Suprapubic skin (tissue), 3 donors: ENCODE measurements at regions not wholly inside any gene's neighbourhood (a gene's known extent, or its start where the extent isn't known, plus 50 kb on each side); places are given as distances from the start of the nearest gene placed in this dataset.
"Not testable (repeated sequence)": the region's sequence is repeated elsewhere in the genome, so short reads cannot be mapped to it uniquely, and the experiment has no call there.

ENCODE experiments used
- POLR2A ChIP-seq, 2 donors: fragments of 450-650 bp; IDR thresholded peaks; one replicate each; pipeline ENCODE4 v1.6.1; 2017; ENCODE audit warnings: antibody characterized with exemption in 2 of 2, mild to moderate bottlenecking in 2 of 2, moderate library complexity in 2 of 2
- TF ChIP-seq, protein P1 (sequence below), 2 donors: fragments of 200-600 bp in 1 of 2; fragments of 450-650 bp in 1 of 2; sonication (generic) in 1 of 2; IDR thresholded peaks; one replicate each; pipeline ENCODE4 v1.5.1; 2016 to 2019; ENCODE audit warnings: antibody characterized with exemption in 2 of 2, mild to moderate bottlenecking in 1 of 2, moderate library complexity in 1 of 2

DNA sequence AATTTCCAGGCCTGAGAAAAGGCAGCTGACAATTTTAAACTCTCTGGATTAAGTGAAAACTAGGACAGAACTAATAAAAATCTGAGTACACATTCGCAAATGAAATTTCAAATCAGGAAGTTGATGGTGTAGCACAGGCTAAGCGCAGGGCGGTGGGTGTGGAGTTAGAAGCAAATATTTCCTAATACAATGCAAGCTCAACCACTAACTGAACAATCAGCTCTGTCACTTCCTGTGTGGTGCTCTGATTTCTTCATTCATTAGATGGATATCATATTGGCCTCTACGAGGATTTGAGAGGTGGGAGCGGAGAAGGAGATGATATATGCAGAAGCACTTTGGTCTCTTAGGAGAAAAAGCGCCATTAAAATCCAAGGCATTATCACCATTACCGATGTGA is 885.0 kb downstream of the TUBA3C start:
- TF ChIP-seq, protein P1, sequence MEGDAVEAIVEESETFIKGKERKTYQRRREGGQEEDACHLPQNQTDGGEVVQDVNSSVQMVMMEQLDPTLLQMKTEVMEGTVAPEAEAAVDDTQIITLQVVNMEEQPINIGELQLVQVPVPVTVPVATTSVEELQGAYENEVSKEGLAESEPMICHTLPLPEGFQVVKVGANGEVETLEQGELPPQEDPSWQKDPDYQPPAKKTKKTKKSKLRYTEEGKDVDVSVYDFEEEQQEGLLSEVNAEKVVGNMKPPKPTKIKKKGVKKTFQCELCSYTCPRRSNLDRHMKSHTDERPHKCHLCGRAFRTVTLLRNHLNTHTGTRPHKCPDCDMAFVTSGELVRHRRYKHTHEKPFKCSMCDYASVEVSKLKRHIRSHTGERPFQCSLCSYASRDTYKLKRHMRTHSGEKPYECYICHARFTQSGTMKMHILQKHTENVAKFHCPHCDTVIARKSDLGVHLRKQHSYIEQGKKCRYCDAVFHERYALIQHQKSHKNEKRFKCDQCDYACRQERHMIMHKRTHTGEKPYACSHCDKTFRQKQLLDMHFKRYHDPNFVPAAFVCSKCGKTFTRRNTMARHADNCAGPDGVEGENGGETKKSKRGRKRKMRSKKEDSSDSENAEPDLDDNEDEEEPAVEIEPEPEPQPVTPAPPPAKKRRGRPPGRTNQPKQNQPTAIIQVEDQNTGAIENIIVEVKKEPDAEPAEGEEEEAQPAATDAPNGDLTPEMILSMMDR (IDR thresholded peaks at IDR 0.05): not testable (repeated sequence)
- not testable (repeated sequence) for TF ChIP-seq POLR2A (IDR thresholded peaks at IDR 0.05)
